AG04450 (cell line): ENCODE measurements at regions not wholly inside any gene's neighbourhood (a gene's known extent, or its start where the extent isn't known, plus 50 kb on each side); places are given as distances from the start of the nearest gene placed in this dataset.

Experiments used
- CTCF ChIA-PET: fragments of 300-600, 350-600 bp; formaldehyde crosslinking; extraction: SDS; loops from one replicate; lab custom pipeline; 2022; ENCODE audit warnings: antibody characterized with exemption, inconsistent platforms; lab: Charles Lee
- POLR2A ChIA-PET: fragments of 350-600 bp; formaldehyde crosslinking; extraction: SDS; loops from one replicate; lab custom pipeline; 2021; ENCODE audit warnings: antibody characterized with exemption, inconsistent platforms; lab: Yijun Ruan, JAX
- DNase-seq: peaks from one replicate; pipeline ENCODE4 v3.0.0-alpha.2; 2011; ENCODE audit warnings: low read depth, low spot score
- H3K27ac ChIP-seq: one replicate; pipeline ENCODE4 v1.5.1; 2012; ENCODE audit warnings: low read depth, low read length, control low read depth
- H3K27me3 ChIP-seq: one replicate; pipeline ENCODE4 v1.6.0; 2012; ENCODE audit warnings: low read length; ENCODE audit not compliant: control insufficient read depth, insufficient read depth
- H3K4me3 ChIP-seq: 2 replicates; pipeline ENCODE4 v1.5.1; 2011; ENCODE audit warnings: mild to moderate bottlenecking, low read depth, low read length, control low read depth
- H3K9me3 ChIP-seq: 2 replicates; pipeline ENCODE4 v1.5.1; 2012; ENCODE audit warnings: low read length; ENCODE audit not compliant: control insufficient read depth, insufficient read depth
- CTCF ChIP-seq: IDR thresholded peaks from 2 replicates; pipeline ENCODE4 v1.5.1; 2011; ENCODE audit warnings: low read depth, low read length, control low read depth, inconsistent platforms

DNA sequence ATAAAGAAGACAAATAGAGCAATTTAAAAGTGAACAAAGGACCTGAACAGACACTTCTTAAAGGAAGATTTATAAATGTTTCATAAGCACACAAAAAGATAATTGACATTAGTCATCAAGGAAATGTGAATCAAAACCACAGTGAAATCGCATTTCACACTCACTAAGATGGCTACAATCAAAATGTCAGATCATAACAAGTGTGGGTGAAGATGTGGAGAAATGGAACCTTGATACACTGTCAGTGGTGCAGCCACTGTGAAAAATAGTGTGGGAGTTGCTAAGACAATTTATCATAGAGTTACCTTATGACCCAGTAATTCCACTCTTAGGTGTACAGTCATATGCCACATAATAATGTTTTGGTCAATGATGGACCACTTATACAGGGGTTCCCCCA, 54.5 kb upstream of the HTR4 start:
- Histone ChIP-seq H3K27ac (no peak overlapping the region), H3K27me3 (peaks cover 3% of the 10 kb centered on the region), H3K9me3 (no peaks in the 10 kb centered on the region), H3K4me3 (no peak overlapping the region)
- ChIA-PET CTCF (interaction anchor here (5.6 kb wide), 1 partner anchor 22 kb away, joined by 28 read pairs; no protein-coding TSS in a partner anchor), POLR2A (no interaction called here)
- DNase-seq, result no peak
- TF ChIP-seq CTCF, result no peak

GRCh38 chr5:148711961-148712360, 57.6 kb upstream of the HTR4 start:
- ChIA-PET CTCF (interaction anchor here (1.1 to 2.5 kb wide), 3 partner anchors 10 to 532 kb away, joined by 3 to 14 read pairs (median 3); no protein-coding TSS in a partner anchor), POLR2A (no interaction called here)
- no peak for DNase-seq
- no peak overlapping the region for H3K4me3 ChIP-seq
- TF ChIP-seq CTCF, result no peak
- peaks cover 3% of the 10 kb centered on the region for H3K27me3 ChIP-seq
- no peaks in the 10 kb centered on the region for H3K9me3 ChIP-seq
- no peak overlapping the region for H3K27ac ChIP-seq

DNA sequence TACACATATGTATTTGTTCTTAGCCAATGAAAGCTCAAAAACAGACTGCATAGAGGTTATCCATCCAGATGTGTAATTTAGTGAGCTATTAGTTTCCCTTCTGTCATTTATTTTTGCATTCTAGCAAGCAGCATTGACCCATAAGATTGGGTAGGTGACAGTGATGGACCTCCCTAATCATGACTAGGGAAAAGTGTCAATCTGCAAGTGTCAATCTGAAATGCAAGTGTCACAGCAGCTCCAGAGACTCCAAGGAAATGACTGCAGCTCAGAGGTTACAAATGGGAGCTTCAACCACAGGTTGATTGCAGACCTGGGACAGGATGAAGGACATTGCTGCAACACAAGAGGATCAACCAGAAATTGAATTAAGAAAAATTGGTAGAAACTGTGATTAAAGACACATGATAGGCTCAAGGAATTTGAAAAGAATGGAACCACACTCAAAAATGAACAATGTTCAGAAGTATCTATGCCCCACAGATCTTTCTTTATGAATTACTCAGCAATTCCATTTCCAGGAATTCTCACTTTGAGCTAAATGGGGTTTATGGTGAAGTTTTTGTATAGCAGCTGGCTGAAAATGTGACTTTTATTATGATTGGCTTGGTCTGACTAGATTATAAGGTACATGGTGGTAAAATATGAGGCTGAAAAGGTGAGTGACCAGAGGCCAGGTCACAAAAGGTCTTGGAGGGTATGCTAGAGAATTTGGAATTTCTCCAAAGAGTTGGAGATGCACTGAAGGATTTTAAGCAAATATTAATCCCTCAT, 59.6 kb upstream of the HTR4 start:
- H3K27ac ChIP-seq, result no peak overlapping the region
- ChIA-PET POLR2A (no interaction called here), CTCF (interaction anchor here (1.5 to 2.5 kb wide), 4 partner anchors 17 to 534 kb away, joined by 3 to 14 read pairs (median 4); no protein-coding TSS in a partner anchor)
- H3K27me3 ChIP-seq, result peaks cover 3% of the 10 kb centered on the region
- TF ChIP-seq CTCF, result no peak
- H3K4me3 ChIP-seq, result no peak overlapping the region
- no peak for DNase-seq
- H3K9me3 ChIP-seq, result no peaks in the 10 kb centered on the region

GRCh38 chr5:148716716-148717115, 62.4 kb upstream of the HTR4 start:
- DNase-seq, result no peak
- Histone ChIP-seq H3K4me3 (no peak overlapping the region), H3K9me3 (no peaks in the 10 kb centered on the region), H3K27me3 (peaks cover 3% of the 10 kb centered on the region), H3K27ac (no peak overlapping the region)
- CTCF ChIA-PET, result interaction anchor here (0.9 kb wide), 1 partner anchor 14 kb away, joined by 4 read pairs; no protein-coding TSS in a partner anchor
- TF ChIP-seq CTCF, result no peak
- POLR2A ChIA-PET, result no interaction called here

DNA sequence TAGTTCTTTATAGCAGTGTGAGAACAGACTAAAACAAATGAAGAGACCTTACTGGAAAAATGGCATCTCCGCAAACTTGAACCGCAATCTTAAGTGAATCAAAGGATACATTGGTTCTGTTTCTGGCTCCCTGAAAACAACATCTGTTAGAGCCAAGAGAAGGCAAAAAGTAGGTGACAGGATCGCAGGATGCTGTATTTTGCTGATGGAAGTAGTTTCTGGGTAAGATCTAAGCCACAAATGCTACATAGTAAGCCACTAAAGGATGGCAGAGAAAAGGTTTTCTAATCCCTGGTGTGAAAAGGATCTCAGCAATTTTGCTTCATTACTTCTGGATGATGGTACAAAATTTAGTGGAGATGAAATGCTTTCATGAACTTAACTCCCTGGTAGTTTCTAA, 63.3 kb upstream of the HTR4 start:
- Histone ChIP-seq H3K27me3 (peaks cover 3% of the 10 kb centered on the region), H3K27ac (no peak overlapping the region), H3K4me3 (no peak overlapping the region), H3K9me3 (no peaks in the 10 kb centered on the region)
- CTCF ChIA-PET, result interaction anchor here (3.9 kb wide), 1 partner anchor 13 kb away, joined by 32 read pairs; no protein-coding TSS in a partner anchor
- POLR2A ChIA-PET, result no interaction called here
- DNase-seq, result no peak
- no peak for TF ChIP-seq CTCF
